Endothelial cell of umbilical vein (primary cell): ENCODE measurements at regions not wholly inside any gene's neighbourhood (a gene's known extent, or its start where the extent isn't known, plus 50 kb on each side); places are given as distances from the start of the nearest gene placed in this dataset.

Source experiments
- BruUV-seq: library from RNA; stranded (reverse); fragments of 400-500 nt; replicated peaks from 2 replicates; lab custom pipeline; 2021; lab: Mats Ljungman, UMichigan
- CTCF ChIA-PET: fragments of 300-600, 350-600 bp; sonication (Branson Sonifier 250); formaldehyde crosslinking; loops from one replicate; lab custom pipeline; 2021; ENCODE audit warnings: antibody characterized with exemption, inconsistent platforms; lab: Charles Lee
- POLR2A ChIA-PET: fragments of 300-600, 350-600 bp; sonication (Branson Sonifier 250); formaldehyde crosslinking; loops from one replicate; lab custom pipeline; 2021; ENCODE audit warnings: antibody characterized with exemption, inconsistent platforms; lab: Charles Lee
- DNase-seq: peaks from one replicate; pipeline ENCODE4 v3.0.0-alpha.2; 2011; ENCODE audit warnings: low read depth, low spot score
- FAIRE-seq: peaks from 2 replicates; lab custom pipeline; 2011; peaks lifted over from hg19 to GRCh38; lab: Jason Lieb, UNC
- H2AFZ ChIP-seq: 2 replicates; pipeline ENCODE4 v1.6.0; 2012; ENCODE audit warnings: low read depth, low read length, control low read depth, inconsistent platforms
- H3K27ac ChIP-seq: 2 replicates; pipeline ENCODE4 v1.5.1; 2011; ENCODE audit warnings: low read depth, mild to moderate bottlenecking, control low read depth, low read length, moderate library complexity; ENCODE audit not compliant: insufficient read depth
- H3K27me3 ChIP-seq, 2 experiments: 2 replicates each; pipeline versions ENCODE4 v1.6.0 to v1.6.1; 2011; ENCODE audit warnings: low read length in 2 of 2, mixed read lengths in 1 of 2; ENCODE audit not compliant: control insufficient read depth in 2 of 2, insufficient read depth in 2 of 2
- H3K36me3 ChIP-seq, 2 experiments: 2 replicates in 1 of 2; 3 replicates in 1 of 2; pipeline ENCODE4 v1.5.1; 2011; ENCODE audit warnings: low read length in 2 of 2, mild to moderate bottlenecking in 1 of 2, moderate library complexity in 1 of 2; ENCODE audit not compliant: control insufficient read depth in 2 of 2, insufficient read depth in 2 of 2; ENCODE audit errors: extremely low read depth in 1 of 2
- H3K4me1 ChIP-seq: 3 replicates; pipeline ENCODE4 v1.5.1; 2011; ENCODE audit warnings: mild to moderate bottlenecking, low read length; ENCODE audit not compliant: control insufficient read depth, insufficient read depth; ENCODE audit errors: extremely low read depth
- H3K4me2 ChIP-seq: 2 replicates; pipeline ENCODE4 v1.6.1; 2011; ENCODE audit warnings: low read length, control low read depth, mixed read lengths; ENCODE audit not compliant: insufficient read depth
- H3K4me3 ChIP-seq, 3 experiments: fragments of 200-600 bp in 1 of 3; sonication (generic), shearing (Covaris generic) in 1 of 3; replicated peaks in 1 of 3; 2 replicates each; pipeline ENCODE4 v1.5.1; 2011 to 2016; ENCODE audit warnings: control low read depth in 3 of 3, low read length in 3 of 3, mild to moderate bottlenecking in 2 of 3, inconsistent platforms in 1 of 3, low read depth in 1 of 3, moderate library complexity in 1 of 3; ENCODE audit not compliant: insufficient read depth in 1 of 3
- H3K79me2 ChIP-seq: 2 replicates; pipeline ENCODE4 v1.6.0; 2012; ENCODE audit warnings: low read length, inconsistent platforms; ENCODE audit not compliant: control insufficient read depth, insufficient read depth
- H3K9ac ChIP-seq: replicated peaks from 2 replicates; pipeline ENCODE3; 2011; ENCODE audit warnings: low read length, control low read depth; ENCODE audit not compliant: insufficient read depth; ENCODE audit errors: extremely low read depth
- H3K9me1 ChIP-seq: replicated peaks from 3 replicates; pipeline ENCODE4 v1.6.0; 2011; ENCODE audit warnings: mild to moderate bottlenecking, low read length; ENCODE audit not compliant: control insufficient read depth, insufficient read depth; ENCODE audit errors: extremely low read depth
- H3K9me3 ChIP-seq: replicated peaks from 2 replicates; pipeline ENCODE4 v1.5.1; 2012; ENCODE audit warnings: low read length, inconsistent platforms; ENCODE audit not compliant: control insufficient read depth, insufficient read depth
- H4K20me1 ChIP-seq: replicated peaks from 2 replicates; pipeline ENCODE3; 2011; ENCODE audit warnings: mild to moderate bottlenecking, low read length; ENCODE audit not compliant: control insufficient read depth, insufficient read depth; ENCODE audit errors: extremely low read depth
- EZH2 ChIP-seq: IDR thresholded peaks from 2 replicates; pipeline ENCODE4 v1.6.1; 2012; ENCODE audit warnings: borderline replicate concordance, low read depth, mild to moderate bottlenecking, moderate library complexity, low read length, inconsistent platforms; ENCODE audit not compliant: severe bottlenecking
- GATA2 ChIP-seq: IDR thresholded peaks from 2 replicates; pipeline ENCODE4 v1.7.0; 2011; ENCODE audit warnings: low read depth, mild to moderate bottlenecking, moderate library complexity, mixed read lengths, low read length; ENCODE audit not compliant: insufficient read length, insufficient read depth
- JUN ChIP-seq: IDR thresholded peaks from 2 replicates; pipeline ENCODE4 v1.6.1; 2011; ENCODE audit warnings: borderline replicate concordance, low read depth; ENCODE audit not compliant: insufficient read length, insufficient read depth
- MAX ChIP-seq: IDR thresholded peaks from 2 replicates; pipeline ENCODE4 v1.6.1; 2011; ENCODE audit not compliant: insufficient read depth, insufficient read length
- MYC ChIP-seq: IDR thresholded peaks from one replicate; pipeline ENCODE4 v1.6.1; 2011; ENCODE audit warnings: mild to moderate bottlenecking, low read depth, low read length
- POLR2A ChIP-seq: IDR thresholded peaks from 2 replicates; pipeline ENCODE4 v1.6.1; 2012; ENCODE audit warnings: low read depth, mild to moderate bottlenecking, control low read depth, low read length
- POLR2AphosphoS5 ChIP-seq: IDR thresholded peaks from 2 replicates; pipeline ENCODE4 v1.6.1; 2012; ENCODE audit warnings: low read depth, mild to moderate bottlenecking, control low read depth, low read length, moderate library complexity; ENCODE audit not compliant: insufficient read depth
- dilution Hi-C: fragments of 300-500 bp; cut with MboI; formaldehyde crosslinking; loops from one replicate; pipeline ENCODE4 v1.15.0; 2019; ENCODE audit warnings: low sequenced_read_pairs; ENCODE audit not compliant: extremely low pct_ligation_motif_present
- intact Hi-C: fragments of 100-400 bp; cut with micrococcal nuclease; formaldehyde crosslinking; loops from one replicate; pipeline ENCODE4 v1.10.0; 2022
- TF ChIP-seq, protein P1 (sequence below), 2 donors: IDR thresholded peaks; 1 replicate in 1 of 2; 2 replicates in 1 of 2; pipeline ENCODE4 v1.5.1; 2011; ENCODE audit warnings: low read length in 2 of 2, mild to moderate bottlenecking in 2 of 2, moderate library complexity in 2 of 2, control low read depth in 1 of 2, inconsistent platforms in 1 of 2, low read depth in 1 of 2; ENCODE audit not compliant: insufficient read depth in 1 of 2; ENCODE audit errors: extremely low read depth in 1 of 2

- Histone ChIP-seq H3K4me2 (no peak overlapping the region), H3K9me1 (no peaks in the 10 kb centered on the region), H4K20me1 (no peaks in the 10 kb centered on the region), H2AFZ (no peak overlapping the region), H3K4me3 (no peak overlapping the region), H3K9ac (no peak overlapping the region), H3K79me2 (no peaks in the 10 kb centered on the region), H3K36me3 (no peaks in the 10 kb centered on the region), H3K9me3 (no peaks in the 10 kb centered on the region), H3K27ac (no peak overlapping the region), H3K4me1 (no peaks in the 10 kb centered on the region), H3K27me3 (peaks cover 12 to 20% of the 10 kb centered on the region in 2 experiments)
- ChIA-PET POLR2A (no interaction called here), CTCF (interaction anchor here (0.7 to 4.4 kb wide), 18 partner anchors 10 to 416 kb away, joined by 3 to 57 read pairs (median 4); no protein-coding TSS in a partner anchor)
- intact Hi-C loops = loop anchor here (1.0 to 10.0 kb wide), 6 partner anchors 158 to 416 kb away; partner anchors contain the start of gene USP45
- BruUV-seq = no TSS peak
- DNase-seq (peak; percentile 81), FAIRE-seq (peak; percentile 97)
- dilution Hi-C loops = no loop called here
- no peak for TF ChIP-seq MAX
- TF ChIP-seq, protein P1, sequence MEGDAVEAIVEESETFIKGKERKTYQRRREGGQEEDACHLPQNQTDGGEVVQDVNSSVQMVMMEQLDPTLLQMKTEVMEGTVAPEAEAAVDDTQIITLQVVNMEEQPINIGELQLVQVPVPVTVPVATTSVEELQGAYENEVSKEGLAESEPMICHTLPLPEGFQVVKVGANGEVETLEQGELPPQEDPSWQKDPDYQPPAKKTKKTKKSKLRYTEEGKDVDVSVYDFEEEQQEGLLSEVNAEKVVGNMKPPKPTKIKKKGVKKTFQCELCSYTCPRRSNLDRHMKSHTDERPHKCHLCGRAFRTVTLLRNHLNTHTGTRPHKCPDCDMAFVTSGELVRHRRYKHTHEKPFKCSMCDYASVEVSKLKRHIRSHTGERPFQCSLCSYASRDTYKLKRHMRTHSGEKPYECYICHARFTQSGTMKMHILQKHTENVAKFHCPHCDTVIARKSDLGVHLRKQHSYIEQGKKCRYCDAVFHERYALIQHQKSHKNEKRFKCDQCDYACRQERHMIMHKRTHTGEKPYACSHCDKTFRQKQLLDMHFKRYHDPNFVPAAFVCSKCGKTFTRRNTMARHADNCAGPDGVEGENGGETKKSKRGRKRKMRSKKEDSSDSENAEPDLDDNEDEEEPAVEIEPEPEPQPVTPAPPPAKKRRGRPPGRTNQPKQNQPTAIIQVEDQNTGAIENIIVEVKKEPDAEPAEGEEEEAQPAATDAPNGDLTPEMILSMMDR (IDR thresholded peaks at IDR 0.05; ENCODE audit: extremely low read depth in 1 of 2, insufficient read depth in 1 of 2, low read depth in 1 of 2, low read length in 2 of 2) = peak; percentile 58 to 64
Observed at GRCh38 chr6:99746261-99746895, 139.7 kb downstream of the PRDM13 start.

DNA sequence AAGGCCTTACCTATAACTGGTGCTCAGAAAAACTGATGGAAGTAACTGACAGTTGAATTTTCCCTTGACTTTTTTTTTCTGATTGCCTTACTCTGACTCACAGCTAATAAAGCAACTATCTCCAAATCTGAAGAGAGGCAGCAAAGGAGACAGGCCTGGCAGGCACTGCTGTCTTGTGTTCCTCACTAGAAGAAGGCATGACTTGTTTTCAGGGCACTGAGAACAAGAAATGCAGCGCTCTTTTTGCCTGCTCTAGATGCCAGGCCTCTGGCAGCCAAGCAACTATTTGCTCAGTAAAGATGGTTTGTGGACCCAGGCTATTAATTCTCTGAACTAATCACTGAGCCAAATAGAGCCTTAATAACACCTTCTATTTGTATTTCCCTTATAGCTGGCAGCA is 155.1 kb downstream of the PRDM13 start:
- H4K20me1 ChIP-seq = no peaks in the 10 kb centered on the region
- FAIRE-seq (no peak), DNase-seq (no peak)
- ChIA-PET POLR2A (no interaction called here), CTCF (interaction anchor here (0.7 to 1.3 kb wide), 2 partner anchors 14 to 16 kb away, joined by 3 read pairs; no protein-coding TSS in a partner anchor)
- intact Hi-C loops = no loop called here
- H3K9me3 ChIP-seq = no peaks in the 10 kb centered on the region
- peaks cover 0 to 2% of the 10 kb centered on the region in 2 experiments for H3K27me3 ChIP-seq
- H2AFZ ChIP-seq = no peak overlapping the region
- H3K9me1 ChIP-seq = no peaks in the 10 kb centered on the region
- no peak overlapping the region for H3K4me2 ChIP-seq
- H3K79me2 ChIP-seq = no peaks in the 10 kb centered on the region
- no peaks in the 10 kb centered on the region for H3K4me1 ChIP-seq
- BruUV-seq = no TSS peak
- H3K36me3 ChIP-seq = no peaks in the 10 kb centered on the region
- no peak overlapping the region for H3K9ac ChIP-seq
- dilution Hi-C loops = no loop called here
- no peak overlapping the region for H3K4me3 ChIP-seq
- no peak for TF ChIP-seq GATA2
- TF ChIP-seq EZH2 = no peak
- no peak for TF ChIP-seq MYC
- TF ChIP-seq POLR2AphosphoS5 = no peak
- no peak for TF ChIP-seq POLR2A
- TF ChIP-seq JUN = no peak
- H3K27ac ChIP-seq = no peak overlapping the region
